ENCODE measurements at regions not wholly inside any gene's neighbourhood (a gene's known extent, or its start where the extent isn't known, plus 50 kb on each side); places are given as distances from the start of the nearest gene placed in this dataset.

DNA sequence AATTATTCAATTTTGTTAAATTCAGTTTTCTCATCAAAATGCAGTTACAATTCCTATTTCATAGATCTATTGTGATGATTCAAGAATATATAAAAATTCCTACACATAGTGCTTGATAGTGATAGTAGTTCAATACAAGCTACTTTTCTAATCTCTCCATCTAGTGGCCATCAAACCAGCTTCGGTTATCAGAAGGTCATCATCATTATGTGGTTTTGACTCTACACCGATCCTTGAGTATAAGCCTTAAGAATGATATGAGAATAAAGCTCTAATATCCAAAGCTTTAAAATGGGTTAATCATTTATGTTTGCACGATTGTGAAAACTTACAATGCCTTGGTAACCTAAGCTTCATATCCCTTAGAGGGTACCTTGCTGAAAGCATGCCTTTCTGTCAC lies 167.5 kb upstream of the PREP start:
- TF ChIP-seq ZNF274 (IDR thresholded peaks at IDR 0.05; ENCODE audit: low read depth, low read length), result no peak
- TF ChIP-seq YY1 (IDR thresholded peaks at IDR 0.05; ENCODE audit: insufficient read depth, insufficient read length), result no peak
- TF ChIP-seq SUZ12 (IDR thresholded peaks at IDR 0.05; ENCODE audit: extremely low read depth, insufficient read depth, insufficient read length), result no peak
